WTC11 (cell line): ENCODE measurements at regions not wholly inside any gene's neighbourhood (a gene's known extent, or its start where the extent isn't known, plus 50 kb on each side); places are given as distances from the start of the nearest gene placed in this dataset.

Experiments used
- CTCF ChIP-seq: fragments of 200-600 bp; IDR thresholded peaks from 2 replicates; pipeline ENCODE4 v1.8.0; 2022; ENCODE audit warnings: antibody characterized with exemption
- ESRRA ChIP-seq: sonication (generic); formaldehyde crosslinking; IDR thresholded peaks from 2 replicates; pipeline ENCODE4 v1.8.1; 2022; ENCODE audit warnings: mild to moderate bottlenecking, missing genetic modification reagents, borderline replicate concordance
- FOXK1 ChIP-seq: sonication (generic); formaldehyde crosslinking; IDR thresholded peaks from 2 replicates; pipeline ENCODE4 v1.8.0; 2022; ENCODE audit warnings: mild to moderate bottlenecking, moderate library complexity, missing genetic modification reagents
- NFYB ChIP-seq: sonication (generic); formaldehyde crosslinking; conservative IDR thresholded peaks from 2 replicates; pipeline ENCODE4 v1.8.0; 2022; ENCODE audit warnings: low read depth, missing genetic modification reagents
- OVOL2 ChIP-seq: fragments of 250-450 bp; sonication (Bioruptor Pico); IDR thresholded peaks from 2 replicates; pipeline ENCODE4 v1.9.0; 2021; ENCODE audit warnings: mild to moderate bottlenecking, borderline replicate concordance
- PREB ChIP-seq: sonication (generic); formaldehyde crosslinking; IDR thresholded peaks from 2 replicates; pipeline ENCODE4 v1.8.1; 2022; ENCODE audit warnings: mild to moderate bottlenecking, missing genetic modification reagents, moderate library complexity, borderline replicate concordance
- RELA ChIP-seq: sonication (generic); formaldehyde crosslinking; IDR thresholded peaks from 2 replicates; pipeline ENCODE4 v1.8.1; 2022; ENCODE audit warnings: missing genetic modification reagents, mild to moderate bottlenecking, borderline replicate concordance
- SMAD3 ChIP-seq: sonication (generic); formaldehyde crosslinking; IDR thresholded peaks from 2 replicates; pipeline ENCODE4 v1.8.0; 2022; ENCODE audit warnings: missing genetic modification reagents, mild to moderate bottlenecking, borderline replicate concordance
- ZNF121 ChIP-seq: sonication (generic); formaldehyde crosslinking; IDR thresholded peaks from 2 replicates; pipeline ENCODE4 v1.8.0; 2023; ENCODE audit warnings: missing genetic modification reagents
- ZNF532 ChIP-seq: fragments of 250-450 bp; sonication (Bioruptor Pico); IDR thresholded peaks from 2 replicates; pipeline ENCODE4 v1.9.0; 2021; ENCODE audit warnings: mild to moderate bottlenecking, borderline replicate concordance

GRCh38 chr14:101460521-101460920 is 100.8 kb upstream of the DIO3 start:
- TF ChIP-seq CTCF: no peak
- no peak for TF ChIP-seq ESRRA (CRISPR knock-in tag)
- no peak for TF ChIP-seq NFYB (CRISPR knock-in tag)
- TF ChIP-seq RELA (CRISPR knock-in tag): no peak
- TF ChIP-seq ZNF121 (CRISPR knock-in tag): no peak
- no peak for TF ChIP-seq OVOL2 (CRISPR knock-in tag)
- no peak for TF ChIP-seq FOXK1 (CRISPR knock-in tag)
- no peak for TF ChIP-seq PREB
- no peak for TF ChIP-seq ZNF532 (CRISPR knock-in tag)
- TF ChIP-seq SMAD3: no peak
